ENCODE measurements at regions not wholly inside any gene's neighbourhood (a gene's known extent, or its start where the extent isn't known, plus 50 kb on each side); places are given as distances from the start of the nearest gene placed in this dataset.
A peak's percentile ranks its signal among the peaks of the same experiment; 100 is the strongest.

GRCh38 chr6:150651808-150652470 is 52.3 kb downstream of the PLEKHG1 start:
- DNase-seq (ENCODE audit: low spot score) = no peak

DNA sequence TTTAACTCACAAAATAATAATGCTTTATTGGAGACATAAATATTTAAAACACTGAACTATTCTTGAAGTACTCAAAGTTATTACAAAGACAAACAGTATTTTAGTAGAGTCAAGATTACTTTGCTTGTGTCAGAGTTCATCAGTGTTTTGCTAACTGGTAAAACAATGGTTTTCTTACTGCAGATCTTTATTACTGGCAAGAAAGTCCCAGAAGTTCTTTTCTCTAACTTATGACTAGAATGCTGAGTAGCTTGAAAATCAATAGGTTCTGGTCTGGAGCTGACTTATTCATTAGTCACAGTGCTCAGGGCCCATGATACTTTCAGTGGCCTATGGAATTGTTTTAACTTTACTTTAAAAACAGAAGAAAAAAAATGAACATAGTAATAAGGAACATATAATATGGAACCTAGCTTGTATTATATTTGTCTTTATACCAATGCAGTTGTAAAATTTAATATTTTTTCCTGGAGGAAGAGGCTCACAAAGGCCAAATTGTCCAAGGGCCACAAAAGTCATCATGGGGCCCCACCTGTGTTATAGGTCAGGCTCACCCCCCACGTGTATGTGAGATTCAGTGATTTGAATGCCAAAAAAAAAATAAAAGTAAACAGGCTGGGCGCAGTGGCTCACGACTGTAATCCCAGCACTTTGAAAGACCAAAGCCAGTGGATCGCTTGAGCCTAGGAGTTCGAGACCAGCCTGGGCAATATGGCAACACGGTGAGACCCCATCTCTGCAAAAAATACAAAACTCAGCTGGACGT is 53.3 kb downstream of the PLEKHG1 start:
- peak; percentile 21 for DNase-seq (ENCODE audit: low spot score)

DNA sequence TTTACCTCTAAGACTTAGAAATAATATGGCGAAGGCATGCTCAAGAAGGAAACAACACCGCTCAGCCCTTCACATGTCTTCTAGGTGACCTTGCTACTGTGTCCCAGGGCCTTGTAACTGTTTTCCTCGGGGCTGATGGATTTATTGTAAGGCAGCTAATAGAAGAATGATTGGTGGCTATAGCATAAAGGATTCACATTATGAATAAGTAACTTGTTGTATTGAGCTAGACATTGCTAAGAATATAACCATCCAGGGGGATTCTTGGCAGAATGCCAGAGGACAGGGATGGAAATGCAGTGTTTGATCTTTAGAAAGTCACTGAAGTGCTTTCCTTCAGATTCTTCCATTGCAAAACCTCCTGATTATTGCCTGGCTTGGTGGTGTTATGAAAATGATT is 54.9 kb downstream of the PLEKHG1 start:
- DNase-seq (ENCODE audit: low spot score) = no peak

DNA sequence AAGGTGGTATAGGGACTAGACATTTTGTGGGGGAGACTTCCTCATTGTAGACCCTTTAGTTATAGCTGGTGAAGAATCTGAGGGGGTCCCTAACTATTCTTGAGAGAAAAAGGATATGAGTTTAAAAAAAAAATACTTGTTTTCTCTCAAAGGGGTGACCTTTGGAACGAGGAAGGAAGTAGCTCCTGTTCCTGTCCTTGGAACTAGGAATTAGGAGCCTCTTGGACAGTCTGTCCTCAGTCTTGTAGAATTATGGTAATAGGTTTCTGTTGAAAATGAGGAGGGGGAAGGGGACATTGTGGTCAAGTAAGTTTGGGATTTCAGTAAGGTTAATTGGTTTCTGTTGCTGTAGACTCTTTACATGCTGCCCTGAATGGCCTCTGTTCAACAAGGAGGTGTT is 56.5 kb downstream of the PLEKHG1 start:
- no peak for DNase-seq (ENCODE audit: low spot score)

DNA sequence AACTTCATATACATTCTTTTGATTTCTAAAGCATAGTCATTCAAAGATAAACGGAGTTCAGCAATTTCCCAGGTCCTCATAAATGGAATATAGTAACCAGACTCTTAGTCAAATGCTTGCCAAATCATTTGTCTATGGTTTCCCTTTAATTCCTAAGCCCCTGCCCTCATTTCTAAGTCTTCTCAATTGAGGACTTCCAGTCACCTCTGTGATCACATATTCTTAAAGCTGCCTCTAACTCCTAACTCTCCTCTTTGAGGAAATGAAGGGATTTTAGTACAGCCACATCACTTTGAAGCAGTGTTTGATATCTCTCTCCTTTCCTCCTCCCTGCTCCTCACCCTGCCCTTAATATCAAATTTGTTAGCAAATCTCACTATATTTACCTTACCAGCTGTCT is 58.7 kb downstream of the PLEKHG1 start:
- no peak for DNase-seq (ENCODE audit: low spot score)

DNA sequence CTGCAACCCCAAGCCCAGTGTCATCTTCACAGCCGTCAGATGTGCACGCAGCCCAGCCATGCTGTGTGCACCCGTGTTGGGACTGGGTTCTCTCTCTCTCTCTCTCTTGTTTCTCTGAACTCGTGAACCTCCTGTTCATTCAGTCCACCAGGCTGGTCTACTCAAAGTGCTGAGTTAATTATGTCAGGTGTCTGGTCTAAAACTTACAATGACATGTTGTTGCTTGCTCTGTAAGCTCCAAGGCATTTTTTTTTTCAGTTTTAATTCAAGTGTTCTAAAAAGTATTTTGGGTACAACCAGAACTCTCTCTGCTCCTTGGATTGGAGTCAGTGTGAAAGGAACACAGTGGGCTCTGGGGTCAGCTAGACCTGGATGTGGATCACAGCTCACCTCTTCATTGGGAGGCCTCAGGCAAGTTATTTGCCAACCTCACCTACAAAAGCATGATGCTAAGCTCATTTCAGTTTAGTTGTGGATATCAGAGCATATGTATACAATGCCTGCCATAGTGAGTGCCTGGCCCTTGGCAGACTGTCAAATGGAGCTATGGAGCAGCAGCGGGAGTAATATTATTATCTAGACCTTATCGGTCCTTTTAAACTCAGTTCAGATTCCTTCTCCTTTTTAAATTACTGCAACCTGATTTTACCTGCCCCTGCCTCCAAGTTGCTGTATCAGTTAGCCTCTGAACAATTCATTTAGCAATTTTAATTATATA is 59.5 kb downstream of the PLEKHG1 start:
- DNase-seq (ENCODE audit: low spot score) = no peak

- no peak for DNase-seq (ENCODE audit: low spot score)
Measured at GRCh38 chr6:150661216-150662007, 61.7 kb downstream of the PLEKHG1 start.

DNA sequence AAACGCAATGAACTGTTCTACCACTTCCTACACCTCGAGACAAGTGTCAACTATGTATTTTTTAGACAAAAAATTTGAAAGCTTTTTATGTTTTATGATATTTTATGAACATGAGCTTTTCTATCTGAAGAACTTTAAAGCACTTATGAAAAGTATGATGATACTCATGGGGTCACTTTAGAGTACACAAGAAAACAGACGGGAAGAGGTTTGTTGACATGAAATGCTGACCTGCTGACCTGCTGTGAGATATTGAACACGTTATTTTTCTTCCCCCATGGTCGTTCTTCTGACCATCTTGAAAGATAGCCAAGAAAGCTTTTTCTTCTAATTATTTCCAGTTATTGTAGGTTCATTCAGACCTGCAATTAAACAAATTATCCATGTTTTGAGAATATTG is 63.1 kb downstream of the PLEKHG1 start:
- DNase-seq (ENCODE audit: low spot score) = no peak

- no peak for DNase-seq (ENCODE audit: low spot score)
Measured at GRCh38 chr6:150664091-150664490, 64.4 kb downstream of the PLEKHG1 start.

DNA sequence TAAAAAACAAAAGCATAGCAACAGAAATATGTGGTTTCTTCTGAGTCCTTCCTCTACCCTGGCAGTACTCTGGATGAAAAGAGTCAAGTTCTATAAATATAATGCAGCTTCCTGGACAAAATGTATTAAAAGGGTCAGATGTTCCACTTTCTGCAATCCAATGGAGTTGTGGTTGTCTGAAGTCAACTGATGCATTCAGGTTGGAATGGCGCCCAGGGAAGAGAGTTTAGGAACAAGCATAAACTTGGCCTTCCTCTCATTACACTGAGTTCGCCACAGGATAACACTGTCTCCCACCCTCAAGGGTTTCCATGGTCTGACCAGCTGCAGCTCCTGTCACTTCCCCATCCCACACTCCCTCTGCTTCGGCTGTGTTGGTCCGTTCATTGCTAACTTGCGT is 66.4 kb downstream of the PLEKHG1 start:
- DNase-seq (ENCODE audit: low spot score) = no peak

- no peak for DNase-seq (ENCODE audit: low spot score)
Measured at GRCh38 chr6:150667359-150667758, 67.7 kb downstream of the PLEKHG1 start.

DNA sequence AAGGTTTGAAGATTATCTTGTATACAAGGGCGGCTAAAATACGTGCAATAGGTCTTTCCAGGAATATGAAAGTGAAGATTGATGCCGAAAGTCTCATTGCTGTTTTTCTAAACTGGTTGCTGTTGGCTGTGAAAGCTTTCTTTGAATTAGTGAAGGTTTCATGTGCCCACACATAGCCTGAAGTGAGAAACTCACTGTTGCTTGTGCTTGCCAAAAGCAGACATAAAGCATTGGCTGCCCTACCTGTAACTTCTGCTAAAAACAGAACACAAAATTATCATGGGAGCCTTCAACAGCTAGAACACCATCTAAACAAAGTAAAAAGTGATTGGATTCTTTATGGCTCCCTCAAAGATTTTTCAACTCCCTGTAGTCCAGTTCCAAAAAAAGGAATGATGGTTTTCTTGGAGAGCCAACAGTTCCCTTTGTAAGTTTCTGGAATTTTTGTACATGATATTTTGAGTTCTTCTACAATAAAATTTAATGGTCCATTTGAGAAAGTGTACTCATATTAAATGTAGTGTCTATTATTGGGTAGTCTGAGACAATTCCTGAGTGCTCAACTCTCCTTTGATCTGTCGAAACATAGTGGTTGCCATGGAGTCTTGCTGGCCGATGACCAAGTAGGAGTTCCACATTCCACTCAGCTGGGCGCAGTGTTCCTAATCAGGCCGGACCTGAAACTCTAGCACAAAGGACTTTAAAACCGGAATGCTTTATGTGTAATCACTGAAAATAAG is 68.5 kb downstream of the PLEKHG1 start:
- DNase-seq (ENCODE audit: low spot score) = no peak

DNA sequence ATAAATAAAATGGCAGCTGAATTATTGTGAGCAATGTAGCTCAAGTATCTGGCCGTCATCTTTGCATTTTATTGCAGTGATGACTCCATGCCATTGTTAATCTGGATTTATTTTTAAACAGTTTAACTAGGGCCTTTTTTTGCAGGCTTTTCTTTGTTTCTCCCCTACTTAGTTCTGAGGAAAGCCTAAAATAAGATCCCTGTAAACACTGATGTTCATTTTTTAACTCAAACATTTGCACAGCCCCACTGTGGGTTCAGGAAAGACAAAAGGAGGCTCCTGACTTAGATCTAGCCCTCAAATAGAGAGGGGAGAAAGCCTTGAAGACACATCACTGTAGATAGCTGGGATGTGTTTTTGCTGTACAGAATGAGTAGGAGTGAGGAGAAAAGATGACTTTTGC is 69.2 kb downstream of the PLEKHG1 start:
- DNase-seq (ENCODE audit: low spot score) = no peak

GRCh38 chr6:150670311-150670710 is 70.6 kb downstream of the PLEKHG1 start:
- DNase-seq (ENCODE audit: low spot score) = no peak

DNA sequence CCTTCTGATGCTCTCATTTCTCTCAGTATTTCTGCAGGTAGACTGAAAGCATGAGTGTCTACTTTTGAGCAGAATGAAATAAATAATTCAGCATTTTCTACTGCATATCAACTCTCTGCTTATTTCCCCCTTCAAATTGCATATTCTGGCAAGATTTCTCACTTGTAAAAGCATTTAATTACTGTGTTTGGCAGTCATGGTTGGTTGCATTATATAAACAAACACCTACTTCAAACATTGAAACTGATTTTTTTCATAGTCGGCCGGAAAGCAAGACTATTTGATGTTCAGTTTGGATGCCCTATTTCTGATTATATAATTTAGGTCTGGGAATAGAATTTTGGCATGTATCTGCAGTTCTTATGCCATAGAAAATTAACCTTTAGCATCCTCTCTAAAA is 73.1 kb downstream of the PLEKHG1 start:
- no peak for DNase-seq (ENCODE audit: low spot score)

DNA sequence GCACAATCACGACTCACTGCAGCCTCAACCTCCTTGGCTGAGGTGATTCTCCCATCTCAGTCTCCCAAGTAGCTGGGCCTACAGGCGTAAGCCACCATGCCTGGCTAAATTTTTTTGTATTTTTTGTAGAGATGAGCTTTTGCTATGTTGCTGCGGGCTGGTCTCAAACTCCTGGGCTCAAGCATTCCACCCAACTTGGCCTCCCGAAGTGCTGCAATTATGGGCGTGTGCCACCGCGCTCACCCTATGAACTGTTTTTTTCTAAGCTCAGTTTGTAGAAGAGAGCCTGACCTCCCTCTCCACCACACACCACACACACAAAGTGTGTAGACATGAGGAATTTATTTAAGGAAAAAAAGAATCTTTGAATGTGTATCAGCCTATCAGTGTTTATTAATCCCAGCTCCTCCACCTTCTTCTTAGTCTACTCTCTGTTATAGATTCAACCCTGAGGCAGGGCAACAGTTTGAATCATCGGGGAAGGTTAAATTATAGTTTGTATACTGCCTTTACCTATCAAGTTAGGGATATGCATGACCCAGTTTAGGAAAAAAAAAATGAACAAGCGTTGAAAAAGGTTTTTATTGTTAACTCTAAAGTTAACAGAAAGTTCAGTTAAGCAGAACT is 74.1 kb downstream of the PLEKHG1 start:
- DNase-seq (ENCODE audit: low spot score) = no peak

- no peak for DNase-seq (ENCODE audit: low spot score)
Measured at GRCh38 chr6:150676344-150676743, 76.7 kb downstream of the PLEKHG1 start.

DNA sequence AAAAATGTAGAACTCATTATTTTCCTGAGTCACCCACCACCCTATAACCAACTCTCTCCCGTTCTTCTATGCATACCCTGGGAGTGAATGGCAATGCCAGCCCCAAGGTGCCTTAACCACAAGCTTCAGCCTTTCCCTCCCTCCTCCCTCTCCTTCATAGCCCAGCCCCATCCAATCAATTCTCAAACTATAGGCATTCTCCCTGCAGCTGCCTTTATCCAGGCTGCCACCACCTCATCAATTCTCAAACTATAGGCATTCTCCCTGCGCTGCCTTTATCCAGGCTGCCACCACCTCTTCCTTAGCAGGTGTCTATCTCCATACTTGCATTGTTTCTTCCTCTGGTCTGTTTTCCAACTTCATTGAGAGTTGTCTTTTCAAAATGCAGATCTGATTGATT is 77.1 kb downstream of the PLEKHG1 start:
- no peak for DNase-seq (ENCODE audit: low spot score)

- DNase-seq (ENCODE audit: low spot score) = no peak
Measured at GRCh38 chr6:150680510-150680909, 80.8 kb downstream of the PLEKHG1 start.

- DNase-seq (ENCODE audit: low spot score) = no peak
Measured at GRCh38 chr6:150681578-150682395, 82.1 kb downstream of the PLEKHG1 start.
